Liver (tissue), 8 donors: ENCODE measurements at regions not wholly inside any gene's neighbourhood (a gene's known extent, or its start where the extent isn't known, plus 50 kb on each side); places are given as distances from the start of the nearest gene placed in this dataset.

Experiments used
- DNase-seq: peaks from one replicate; pipeline ENCODE4 v3.0.0-alpha.2; 2017; ENCODE audit warnings: low spot score
- H3K27ac ChIP-seq, 2 donors: one replicate each; pipeline ENCODE4 v1.7.0; 2013; ENCODE audit warnings: inconsistent platforms in 2 of 2, low read length in 2 of 2, control low read depth in 1 of 2, low read depth in 1 of 2, mild to moderate bottlenecking in 1 of 2
- H3K27me3 ChIP-seq, 4 donors: one replicate each; pipeline versions ENCODE4 v1.6.1 to v1.7.0; 2013; ENCODE audit warnings: low read length in 3 of 4, inconsistent platforms in 1 of 4, mild to moderate bottlenecking in 1 of 4, moderate library complexity in 1 of 4; ENCODE audit not compliant: control insufficient read depth in 4 of 4, insufficient read depth in 4 of 4
- H3K36me3 ChIP-seq, 4 donors: one replicate each; pipeline versions ENCODE4 v1.6.1 to v1.7.0; 2013; ENCODE audit warnings: low read length in 3 of 4, mild to moderate bottlenecking in 3 of 4, low read depth in 1 of 4, moderate library complexity in 1 of 4; ENCODE audit not compliant: control insufficient read depth in 4 of 4, insufficient read depth in 3 of 4
- H3K4me1 ChIP-seq, 4 donors: one replicate each; pipeline versions ENCODE4 v1.6.1 to v1.7.0; 2013; ENCODE audit warnings: low read length in 3 of 4, mild to moderate bottlenecking in 3 of 4, moderate library complexity in 1 of 4; ENCODE audit not compliant: control insufficient read depth in 4 of 4, insufficient read depth in 4 of 4
- H3K4me3 ChIP-seq, 3 donors: one replicate each; pipeline versions ENCODE4 v1.6.1 to v1.7.0; 2013; ENCODE audit warnings: low read length in 3 of 3, control low read depth in 1 of 3, low read depth in 1 of 3, mild to moderate bottlenecking in 1 of 3
- H3K9ac ChIP-seq, 2 donors: one replicate each; pipeline ENCODE4 v1.7.0; 2013; ENCODE audit warnings: low read length in 2 of 2, mild to moderate bottlenecking in 2 of 2, moderate library complexity in 2 of 2, control low read depth in 1 of 2, low read depth in 1 of 2
- H3K9me3 ChIP-seq, 4 donors: one replicate each; pipeline versions ENCODE4 v1.6.1 to v1.7.0; 2013; ENCODE audit warnings: low read length in 3 of 4; ENCODE audit not compliant: control insufficient read depth in 4 of 4
- EGR1 ChIP-seq, 2 donors: IDR thresholded peaks; 2 replicates each; pipeline ENCODE4 v1.6.1; 2016 to 2018; ENCODE audit warnings: antibody characterized with exemption in 2 of 2, low read depth in 2 of 2
- FOXA1 ChIP-seq: IDR thresholded peaks from 2 replicates; pipeline ENCODE4 v1.6.1; 2016; ENCODE audit warnings: antibody characterized with exemption
- FOXA2 ChIP-seq: IDR thresholded peaks from 2 replicates; pipeline ENCODE4 v1.6.1; 2016; ENCODE audit warnings: antibody characterized with exemption
- GABPA ChIP-seq, 2 donors: IDR thresholded peaks in 1 of 2; conservative IDR thresholded peaks in 1 of 2; 2 replicates each; pipeline ENCODE4 v1.6.1; 2016; ENCODE audit warnings: antibody characterized with exemption in 2 of 2, mild to moderate bottlenecking in 1 of 2, moderate library complexity in 1 of 2
- HNF4A ChIP-seq, 2 donors: conservative IDR thresholded peaks; 2 replicates each; pipeline ENCODE4 v1.6.1; 2016; ENCODE audit warnings: antibody characterized with exemption in 2 of 2, mild to moderate bottlenecking in 2 of 2
- HNF4G ChIP-seq: IDR thresholded peaks from 2 replicates; pipeline ENCODE4 v1.6.1; 2016; ENCODE audit warnings: antibody characterized with exemption
- JUND ChIP-seq, 2 donors: IDR thresholded peaks; 2 replicates each; pipeline ENCODE4 v1.6.1; 2016; ENCODE audit warnings: antibody characterized with exemption in 2 of 2
- NR2F2 ChIP-seq: IDR thresholded peaks from 2 replicates; pipeline ENCODE4 v1.6.1; 2016; ENCODE audit warnings: antibody characterized with exemption
- RAD21 ChIP-seq, 2 donors: IDR thresholded peaks; 2 replicates each; pipeline ENCODE4 v1.6.1; 2016; ENCODE audit warnings: antibody characterized with exemption in 2 of 2, mild to moderate bottlenecking in 2 of 2
- RXRA ChIP-seq, 2 donors: IDR thresholded peaks; 2 replicates each; pipeline ENCODE4 v1.6.1; 2017 to 2018; ENCODE audit warnings: antibody characterized with exemption in 2 of 2, mild to moderate bottlenecking in 1 of 2
- SP1 ChIP-seq: IDR thresholded peaks from 2 replicates; pipeline ENCODE4 v1.6.1; 2018; ENCODE audit warnings: antibody characterized with exemption, mild to moderate bottlenecking
- TAF1 ChIP-seq: conservative IDR thresholded peaks from 2 replicates; pipeline ENCODE4 v1.6.1; 2016; ENCODE audit warnings: antibody characterized with exemption, mild to moderate bottlenecking
- YY1 ChIP-seq: IDR thresholded peaks from 2 replicates; pipeline ENCODE4 v1.6.1; 2016; ENCODE audit warnings: antibody characterized with exemption, mild to moderate bottlenecking
- WGBS: extraction: QIAGEN DNeasy Blood & Tissue Kit; methylation state at CpG from one replicate; pipeline ENCODE4 v1.1.7; 2013; 5-methylcytosine and 5-hydroxymethylcytosine counted together
- TF ChIP-seq, protein P1 (sequence below): IDR thresholded peaks from 2 replicates; pipeline ENCODE4 v1.6.1; 2016; ENCODE audit warnings: antibody characterized with exemption, mild to moderate bottlenecking
- TF ChIP-seq, protein P2 (sequence below): IDR thresholded peaks from 2 replicates; pipeline ENCODE4 v1.6.1; 2016; ENCODE audit warnings: antibody characterized with exemption
- TF ChIP-seq, protein P3 (sequence below): fragments of 150-350 bp; IDR thresholded peaks from 2 replicates; pipeline ENCODE4 v1.5.1; 2017; ENCODE audit warnings: improper control_type of control experiment, low read depth, low read length; ENCODE audit not compliant: missing input control
- TF ChIP-seq, protein P4 (sequence below): IDR thresholded peaks from 2 replicates; pipeline ENCODE4 v1.6.1; 2016; ENCODE audit warnings: antibody characterized with exemption
- TF ChIP-seq, protein P5 (sequence below): IDR thresholded peaks from 2 replicates; pipeline ENCODE4 v1.6.1; 2016; ENCODE audit warnings: antibody characterized with exemption
- donor health status: healthy.
- donor health status: healthy.
- donor health status: healthy.
- donor health status: healthy.
- donor health status: healthy.

DNA sequence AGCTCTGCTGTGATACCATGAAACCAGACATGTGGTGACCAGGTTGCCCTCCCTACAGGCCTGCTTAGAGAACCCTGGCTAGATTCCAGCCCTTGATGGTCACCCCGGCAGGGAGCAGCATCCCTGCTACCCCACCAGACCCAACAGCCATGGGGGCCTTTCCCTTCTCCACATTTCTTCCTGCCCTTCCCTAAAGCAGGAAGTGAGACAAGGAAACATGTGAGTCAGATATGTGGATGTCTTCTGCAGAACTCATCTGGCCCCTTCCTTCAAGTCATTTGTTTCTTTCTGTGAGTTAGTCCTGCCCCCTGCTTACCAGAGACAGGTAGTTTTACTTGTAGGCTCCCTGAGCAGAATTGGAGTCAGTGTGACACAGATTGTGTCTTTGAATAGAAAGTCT is 147.1 kb upstream of the USP9Y start:
- 59% methylated on average over 1 of the region's 1 CpG for WGBS

DNA sequence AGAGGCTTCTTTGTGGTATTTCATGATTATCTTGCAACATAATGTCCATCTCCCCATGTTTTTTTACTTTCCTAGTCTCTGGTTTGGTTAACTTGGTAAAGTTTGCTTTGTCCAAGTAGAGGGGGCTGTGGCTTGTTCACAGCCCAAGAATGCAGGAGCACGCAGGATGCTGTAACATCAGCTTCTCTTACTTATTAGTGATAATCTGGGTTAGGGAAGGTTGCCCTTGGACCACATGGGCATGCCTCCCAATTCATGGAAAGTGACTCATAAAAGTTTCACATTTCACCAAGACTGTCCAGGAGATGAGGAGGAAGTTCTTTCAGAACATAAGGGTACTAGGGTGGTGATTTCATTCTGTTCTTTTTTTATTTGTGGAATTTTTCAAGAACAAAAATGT is 146.0 kb upstream of the USP9Y start:
- no peaks in the 10 kb centered on the region for H3K4me1 ChIP-seq
- no peaks in the 10 kb centered on the region for H3K27me3 ChIP-seq
- H3K27ac ChIP-seq, result no peak overlapping the region
- no peak for DNase-seq
- H3K9me3 ChIP-seq, result no peaks in the 10 kb centered on the region
- H3K4me3 ChIP-seq, result no peak overlapping the region
- H3K36me3 ChIP-seq, result no peaks in the 10 kb centered on the region
- no peak overlapping the region for H3K9ac ChIP-seq
- TF ChIP-seq, protein P1, sequence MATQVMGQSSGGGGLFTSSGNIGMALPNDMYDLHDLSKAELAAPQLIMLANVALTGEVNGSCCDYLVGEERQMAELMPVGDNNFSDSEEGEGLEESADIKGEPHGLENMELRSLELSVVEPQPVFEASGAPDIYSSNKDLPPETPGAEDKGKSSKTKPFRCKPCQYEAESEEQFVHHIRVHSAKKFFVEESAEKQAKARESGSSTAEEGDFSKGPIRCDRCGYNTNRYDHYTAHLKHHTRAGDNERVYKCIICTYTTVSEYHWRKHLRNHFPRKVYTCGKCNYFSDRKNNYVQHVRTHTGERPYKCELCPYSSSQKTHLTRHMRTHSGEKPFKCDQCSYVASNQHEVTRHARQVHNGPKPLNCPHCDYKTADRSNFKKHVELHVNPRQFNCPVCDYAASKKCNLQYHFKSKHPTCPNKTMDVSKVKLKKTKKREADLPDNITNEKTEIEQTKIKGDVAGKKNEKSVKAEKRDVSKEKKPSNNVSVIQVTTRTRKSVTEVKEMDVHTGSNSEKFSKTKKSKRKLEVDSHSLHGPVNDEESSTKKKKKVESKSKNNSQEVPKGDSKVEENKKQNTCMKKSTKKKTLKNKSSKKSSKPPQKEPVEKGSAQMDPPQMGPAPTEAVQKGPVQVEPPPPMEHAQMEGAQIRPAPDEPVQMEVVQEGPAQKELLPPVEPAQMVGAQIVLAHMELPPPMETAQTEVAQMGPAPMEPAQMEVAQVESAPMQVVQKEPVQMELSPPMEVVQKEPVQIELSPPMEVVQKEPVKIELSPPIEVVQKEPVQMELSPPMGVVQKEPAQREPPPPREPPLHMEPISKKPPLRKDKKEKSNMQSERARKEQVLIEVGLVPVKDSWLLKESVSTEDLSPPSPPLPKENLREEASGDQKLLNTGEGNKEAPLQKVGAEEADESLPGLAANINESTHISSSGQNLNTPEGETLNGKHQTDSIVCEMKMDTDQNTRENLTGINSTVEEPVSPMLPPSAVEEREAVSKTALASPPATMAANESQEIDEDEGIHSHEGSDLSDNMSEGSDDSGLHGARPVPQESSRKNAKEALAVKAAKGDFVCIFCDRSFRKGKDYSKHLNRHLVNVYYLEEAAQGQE, result no peak
- 90% methylated on average over 1 of the region's 1 CpG for WGBS

More for the DNA sequence above, 147.1 kb upstream of the USP9Y start:
- TF ChIP-seq, protein P2, sequence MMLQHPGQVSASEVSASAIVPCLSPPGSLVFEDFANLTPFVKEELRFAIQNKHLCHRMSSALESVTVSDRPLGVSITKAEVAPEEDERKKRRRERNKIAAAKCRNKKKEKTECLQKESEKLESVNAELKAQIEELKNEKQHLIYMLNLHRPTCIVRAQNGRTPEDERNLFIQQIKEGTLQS, result no peak
- TF ChIP-seq SP1 (no peak), RAD21 (IDR thresholded peaks at IDR 0.05) (no peak), HNF4A (conservative IDR thresholded peaks at IDR 0.05) (no peak), FOXA2 (no peak), GABPA (IDR thresholded peaks at IDR 0.05 in 1 of 2, conservative IDR thresholded peaks at IDR 0.05 in 1 of 2) (no peak), HNF4G (no peak), JUND (IDR thresholded peaks at IDR 0.05) (no peak), TAF1 (no peak), YY1 (no peak), FOXA1 (no peak), RXRA (IDR thresholded peaks at IDR 0.05) (no peak), EGR1 (IDR thresholded peaks at IDR 0.05; ENCODE audit: low read depth in 2 of 2) (no peak), NR2F2 (no peak)
- TF ChIP-seq, protein P3, sequence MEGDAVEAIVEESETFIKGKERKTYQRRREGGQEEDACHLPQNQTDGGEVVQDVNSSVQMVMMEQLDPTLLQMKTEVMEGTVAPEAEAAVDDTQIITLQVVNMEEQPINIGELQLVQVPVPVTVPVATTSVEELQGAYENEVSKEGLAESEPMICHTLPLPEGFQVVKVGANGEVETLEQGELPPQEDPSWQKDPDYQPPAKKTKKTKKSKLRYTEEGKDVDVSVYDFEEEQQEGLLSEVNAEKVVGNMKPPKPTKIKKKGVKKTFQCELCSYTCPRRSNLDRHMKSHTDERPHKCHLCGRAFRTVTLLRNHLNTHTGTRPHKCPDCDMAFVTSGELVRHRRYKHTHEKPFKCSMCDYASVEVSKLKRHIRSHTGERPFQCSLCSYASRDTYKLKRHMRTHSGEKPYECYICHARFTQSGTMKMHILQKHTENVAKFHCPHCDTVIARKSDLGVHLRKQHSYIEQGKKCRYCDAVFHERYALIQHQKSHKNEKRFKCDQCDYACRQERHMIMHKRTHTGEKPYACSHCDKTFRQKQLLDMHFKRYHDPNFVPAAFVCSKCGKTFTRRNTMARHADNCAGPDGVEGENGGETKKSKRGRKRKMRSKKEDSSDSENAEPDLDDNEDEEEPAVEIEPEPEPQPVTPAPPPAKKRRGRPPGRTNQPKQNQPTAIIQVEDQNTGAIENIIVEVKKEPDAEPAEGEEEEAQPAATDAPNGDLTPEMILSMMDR, result no peak
- TF ChIP-seq, protein P4, sequence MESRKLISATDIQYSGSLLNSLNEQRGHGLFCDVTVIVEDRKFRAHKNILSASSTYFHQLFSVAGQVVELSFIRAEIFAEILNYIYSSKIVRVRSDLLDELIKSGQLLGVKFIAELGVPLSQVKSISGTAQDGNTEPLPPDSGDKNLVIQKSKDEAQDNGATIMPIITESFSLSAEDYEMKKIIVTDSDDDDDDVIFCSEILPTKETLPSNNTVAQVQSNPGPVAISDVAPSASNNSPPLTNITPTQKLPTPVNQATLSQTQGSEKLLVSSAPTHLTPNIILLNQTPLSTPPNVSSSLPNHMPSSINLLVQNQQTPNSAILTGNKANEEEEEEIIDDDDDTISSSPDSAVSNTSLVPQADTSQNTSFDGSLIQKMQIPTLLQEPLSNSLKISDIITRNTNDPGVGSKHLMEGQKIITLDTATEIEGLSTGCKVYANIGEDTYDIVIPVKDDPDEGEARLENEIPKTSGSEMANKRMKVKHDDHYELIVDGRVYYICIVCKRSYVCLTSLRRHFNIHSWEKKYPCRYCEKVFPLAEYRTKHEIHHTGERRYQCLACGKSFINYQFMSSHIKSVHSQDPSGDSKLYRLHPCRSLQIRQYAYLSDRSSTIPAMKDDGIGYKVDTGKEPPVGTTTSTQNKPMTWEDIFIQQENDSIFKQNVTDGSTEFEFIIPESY, result no peak
- TF ChIP-seq, protein P1, result no peak
- TF ChIP-seq, protein P5, sequence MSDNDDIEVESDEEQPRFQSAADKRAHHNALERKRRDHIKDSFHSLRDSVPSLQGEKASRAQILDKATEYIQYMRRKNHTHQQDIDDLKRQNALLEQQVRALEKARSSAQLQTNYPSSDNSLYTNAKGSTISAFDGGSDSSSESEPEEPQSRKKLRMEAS, result no peak
- Histone ChIP-seq H3K36me3 (no peaks in the 10 kb centered on the region), H3K27me3 (no peaks in the 10 kb centered on the region), H3K4me3 (no peak overlapping the region), H3K27ac (no peak overlapping the region), H3K9ac (no peak overlapping the region), H3K4me1 (no peaks in the 10 kb centered on the region), H3K9me3 (no peaks in the 10 kb centered on the region)
- DNase-seq, result no peak
